ENCODE measurements at regions not wholly inside any gene's neighbourhood (a gene's known extent, or its start where the extent isn't known, plus 50 kb on each side); places are given as distances from the start of the nearest gene placed in this dataset.
"Not testable (repeated sequence)": the region's sequence is repeated elsewhere in the genome, so short reads cannot be mapped to it uniquely, and the experiment has no call there.

- no peak for DNase-seq
Observed at GRCh38 chr6:137970368-137970767, 103.3 kb downstream of the TNFAIP3 start.

- DNase-seq = no peak
Observed at GRCh38 chr6:137973201-137973600, 106.1 kb downstream of the TNFAIP3 start.

GRCh38 chr6:137975188-137975940 lies 108.3 kb downstream of the TNFAIP3 start:
- DNase-seq = no peak

GRCh38 chr6:137976430-137976829 lies 109.4 kb downstream of the TNFAIP3 start:
- DNase-seq = no peak

GRCh38 chr6:137977206-137977605 lies 110.1 kb downstream of the TNFAIP3 start:
- no peak for DNase-seq

DNA sequence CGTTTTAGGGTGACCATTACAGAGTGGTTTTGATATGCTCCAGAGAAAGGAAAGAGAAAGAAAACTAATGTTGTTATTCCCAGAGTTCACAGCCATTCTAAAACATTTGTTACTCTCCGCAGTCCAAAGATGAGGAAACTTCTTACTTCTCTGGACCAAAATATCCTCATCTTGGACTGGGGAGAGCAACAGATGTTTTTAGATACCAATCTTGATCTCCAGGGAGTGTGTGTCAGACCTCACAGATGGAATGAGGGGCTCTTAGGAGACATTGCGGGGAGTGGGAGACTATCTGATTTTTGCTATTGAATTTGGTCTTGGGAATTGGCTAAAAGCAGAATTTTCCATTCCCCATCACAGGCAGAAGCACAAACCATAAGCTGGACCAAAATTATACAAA lies 110.8 kb downstream of the TNFAIP3 start:
- no peak for DNase-seq

DNA sequence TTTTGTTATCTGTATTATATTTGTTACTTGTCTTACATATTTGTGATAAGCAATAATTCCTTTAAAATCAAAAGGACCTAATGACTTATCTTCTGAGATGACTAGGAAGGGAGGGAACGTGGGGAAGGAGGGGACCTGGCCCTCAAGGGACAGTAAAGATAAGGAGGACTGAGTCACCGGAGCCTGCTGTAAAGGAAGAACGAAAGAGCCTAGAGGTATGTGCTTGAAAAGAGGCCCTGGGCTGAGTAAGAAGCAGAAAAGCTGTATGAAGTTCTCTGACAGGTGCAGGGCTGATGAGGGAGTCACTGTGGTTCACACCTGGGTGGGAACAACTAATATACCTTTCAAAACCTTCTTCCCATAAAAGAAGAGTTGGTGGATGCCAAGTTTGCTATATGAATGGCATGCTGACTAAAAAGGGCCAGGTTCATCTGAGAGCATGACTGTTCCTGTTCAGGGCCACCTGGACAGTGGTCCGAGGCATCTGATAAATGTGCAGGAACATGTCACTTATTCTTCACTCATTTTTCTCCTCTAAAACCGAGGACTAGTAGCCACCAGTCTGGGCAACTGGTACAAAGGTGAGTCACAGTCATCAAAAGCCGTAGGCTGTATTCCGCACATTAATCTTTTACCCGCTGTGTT lies 111.3 kb downstream of the TNFAIP3 start:
- DNase-seq = no peak

- not testable (repeated sequence) for DNase-seq
Observed at GRCh38 chr6:137979263-137979662, 112.2 kb downstream of the TNFAIP3 start.

DNA sequence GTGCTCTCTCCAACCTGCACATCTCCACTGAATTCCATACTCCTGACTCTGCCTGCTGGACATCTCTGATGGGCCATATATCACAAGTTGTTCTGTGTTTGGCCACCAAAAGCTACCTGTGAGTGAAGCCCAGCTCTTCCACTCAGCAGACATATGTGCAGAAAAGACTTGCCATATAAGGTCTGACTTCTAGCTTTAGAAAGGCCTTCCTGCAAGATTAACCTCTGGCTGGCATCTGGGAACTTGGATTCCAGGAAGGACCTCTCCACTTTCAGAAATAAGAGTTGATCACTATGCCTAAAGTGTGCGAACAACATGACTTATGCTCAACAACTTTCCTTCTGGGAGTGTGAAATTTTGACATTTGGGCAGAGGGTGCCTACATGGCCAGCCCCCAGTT lies 113.7 kb downstream of the TNFAIP3 start:
- no peak for DNase-seq

DNA sequence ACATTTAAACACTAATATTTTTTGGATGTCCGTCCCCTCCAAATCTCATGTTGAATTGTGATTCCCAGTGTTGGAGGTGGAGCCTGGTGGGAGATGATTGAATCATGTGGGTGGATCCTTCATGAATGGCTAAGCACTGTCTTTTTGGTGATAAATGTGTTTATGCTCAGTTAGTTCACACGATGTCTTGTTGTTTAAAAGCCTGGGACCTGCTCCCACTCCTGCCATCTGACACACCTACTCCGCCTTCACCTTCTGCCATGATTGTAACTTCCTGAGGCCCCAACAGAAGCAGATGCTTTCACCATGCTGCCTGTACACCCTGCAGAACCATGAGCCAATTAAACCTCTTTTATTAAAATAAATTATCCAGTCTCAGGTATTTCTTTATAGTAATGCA lies 114.7 kb downstream of the TNFAIP3 start:
- no peak for DNase-seq

- no peak for DNase-seq
Observed at GRCh38 chr6:137982418-137983189, 115.5 kb downstream of the TNFAIP3 start.

DNA sequence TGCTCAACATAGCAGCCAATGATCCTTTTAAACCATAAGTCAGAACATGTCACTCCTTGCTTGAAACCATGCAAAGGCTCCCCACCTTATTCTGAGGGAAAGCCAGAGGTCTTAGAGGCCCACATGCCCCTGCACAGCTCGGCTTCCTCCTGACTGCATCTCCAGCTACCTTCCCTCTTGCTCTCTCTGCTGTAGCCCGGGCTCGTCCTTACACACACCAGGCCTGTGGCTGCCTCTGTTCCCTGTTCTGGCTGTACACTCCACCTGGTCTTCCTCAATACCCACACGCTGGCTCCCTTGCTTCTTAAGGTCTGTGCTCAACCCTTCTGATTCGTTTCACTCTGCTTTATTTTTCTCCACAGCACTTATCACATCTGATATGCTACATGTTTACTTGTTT lies 116.2 kb downstream of the TNFAIP3 start:
- no peak for DNase-seq

DNA sequence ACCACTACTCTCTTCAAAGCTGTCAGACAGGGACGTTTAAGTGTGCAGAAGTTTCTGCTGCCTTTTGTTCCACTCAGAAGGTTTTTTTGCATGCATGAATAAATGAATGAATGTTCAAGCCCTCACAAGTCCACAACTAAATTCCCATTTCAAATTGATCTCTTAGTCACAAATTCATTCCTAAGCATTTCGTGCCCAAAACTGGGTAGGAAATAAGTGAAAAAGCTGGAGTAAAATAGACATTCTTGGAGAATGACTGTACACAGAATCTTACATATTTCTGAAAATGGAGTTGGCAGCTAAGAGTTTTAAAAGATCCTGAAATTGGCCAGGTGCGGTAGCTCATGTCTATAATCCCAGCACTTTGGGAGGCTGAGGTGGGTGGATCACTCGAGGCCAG lies 117.6 kb downstream of the PERP start:
- no peak for DNase-seq

DNA sequence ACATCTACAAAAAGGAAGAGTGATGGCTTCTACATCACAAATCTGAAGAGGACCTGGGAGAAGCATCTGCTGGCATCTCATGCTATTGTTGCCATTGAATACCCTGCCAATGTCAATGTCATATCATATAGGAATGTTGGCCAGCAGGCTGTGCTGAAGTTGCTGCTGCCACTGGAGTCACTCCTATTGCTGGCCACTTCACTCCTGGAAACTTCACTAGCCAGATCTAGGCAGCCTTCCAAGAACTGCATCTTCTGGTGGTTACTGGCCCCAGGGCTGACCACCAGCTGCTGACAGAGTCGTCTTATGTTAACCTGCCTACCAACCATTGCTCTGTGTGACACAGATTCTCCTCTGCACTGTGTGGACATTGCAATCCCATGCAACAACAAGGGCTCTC lies 111.8 kb downstream of the PERP start:
- no peak for DNase-seq

GRCh38 chr6:137998461-137999019 lies 108.7 kb downstream of the PERP start:
- DNase-seq = no peak

DNA sequence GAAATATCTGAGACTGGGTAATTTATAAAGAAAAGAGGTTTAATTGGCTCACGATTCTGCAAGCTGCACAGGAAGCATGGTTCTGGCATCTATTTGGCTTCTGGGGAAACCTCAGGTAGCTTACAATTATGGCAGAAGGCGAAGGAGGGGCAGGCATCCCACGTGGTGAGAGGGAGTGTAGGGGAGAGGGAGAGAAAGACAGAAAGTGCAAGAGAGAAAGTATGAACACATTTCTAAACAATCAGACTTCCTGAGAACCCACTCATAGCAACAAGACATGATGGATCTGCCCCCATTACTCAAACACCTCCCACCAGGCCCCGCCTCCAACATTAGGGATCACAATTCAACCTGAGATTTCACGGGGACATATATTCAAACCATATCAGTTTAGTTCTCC lies 107.4 kb downstream of the PERP start:
- DNase-seq = no peak

DNA sequence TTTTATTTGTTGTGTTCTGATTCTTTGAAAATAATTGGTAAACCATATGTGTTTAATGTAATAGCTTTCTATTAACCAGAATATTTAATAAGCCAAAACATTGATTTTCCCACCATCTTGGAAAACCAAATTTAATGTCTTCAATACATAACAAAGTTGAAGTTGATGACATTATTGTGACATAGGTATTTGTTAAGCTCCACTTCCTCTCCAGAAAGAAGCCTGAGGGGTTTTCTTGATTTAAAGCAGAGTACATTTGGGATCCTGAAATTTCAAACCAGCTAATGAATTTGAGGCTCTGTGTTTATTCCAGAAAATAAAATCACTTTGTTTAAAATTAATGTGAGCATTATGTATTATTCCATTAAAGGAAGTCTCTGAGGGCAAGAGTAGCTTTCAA lies 106.3 kb downstream of the PERP start:
- no peak for DNase-seq

GRCh38 chr6:138001750-138002349 lies 105.4 kb downstream of the PERP start:
- no peak for DNase-seq

DNA sequence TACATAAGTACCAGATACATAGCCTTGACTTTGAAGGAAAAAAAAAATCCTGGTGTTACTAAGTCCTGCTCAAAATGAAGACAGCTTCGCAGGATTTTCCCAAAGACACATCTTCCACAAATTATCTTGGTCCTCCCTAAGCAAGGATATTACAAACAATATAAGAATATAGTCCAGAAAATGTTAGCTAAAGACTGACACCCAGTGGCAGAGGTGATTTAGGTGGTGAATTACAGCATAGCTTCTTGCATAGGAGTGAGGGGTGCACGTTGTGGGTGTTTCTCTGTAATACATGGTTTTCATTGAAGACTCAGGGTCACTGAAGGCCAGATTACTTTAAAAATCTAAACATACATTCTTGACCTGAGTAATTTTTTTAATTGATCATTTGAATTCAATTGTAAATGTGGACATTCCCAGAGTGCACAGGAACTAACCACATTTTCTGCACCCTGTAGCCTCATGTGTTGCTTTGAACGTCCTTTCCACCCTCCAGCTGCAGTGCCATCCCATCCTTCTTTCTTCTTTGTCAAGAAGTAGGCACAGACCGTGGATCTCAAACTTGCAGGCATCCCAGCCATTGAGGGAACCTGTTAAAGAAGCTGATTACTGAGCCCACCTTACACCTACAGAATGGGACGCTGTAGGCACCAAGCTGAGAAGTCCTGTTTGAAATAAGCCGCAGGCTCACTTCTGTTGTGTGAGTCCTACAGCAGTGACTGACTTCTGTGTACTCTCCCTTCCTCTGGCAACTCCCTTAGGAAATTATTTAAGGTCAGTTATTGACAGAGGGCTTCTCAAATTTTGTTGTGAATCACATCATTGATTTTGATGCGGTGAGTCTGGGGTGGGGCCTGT lies 102.6 kb downstream of the PERP start:
- DNase-seq = no peak

DNA sequence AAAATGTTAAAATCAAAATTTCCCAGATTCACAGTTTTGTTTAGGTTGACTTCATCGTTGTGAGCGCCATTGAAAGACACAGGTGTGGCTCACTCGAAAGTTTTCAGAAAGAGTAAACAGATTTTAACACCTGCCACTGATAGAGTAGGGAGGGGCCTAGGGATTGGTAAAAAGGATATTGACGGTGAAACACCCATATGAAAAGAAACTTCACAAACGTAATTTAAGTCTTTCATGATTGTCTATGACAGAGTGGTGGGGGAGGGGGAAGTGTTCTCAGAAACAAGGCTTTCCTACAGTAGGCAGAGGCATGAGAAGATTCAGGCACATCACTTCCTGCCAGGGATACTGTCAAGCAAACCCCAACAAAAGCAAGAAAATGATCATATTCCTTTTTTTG lies 101.4 kb downstream of the PERP start:
- no peak for DNase-seq

DNA sequence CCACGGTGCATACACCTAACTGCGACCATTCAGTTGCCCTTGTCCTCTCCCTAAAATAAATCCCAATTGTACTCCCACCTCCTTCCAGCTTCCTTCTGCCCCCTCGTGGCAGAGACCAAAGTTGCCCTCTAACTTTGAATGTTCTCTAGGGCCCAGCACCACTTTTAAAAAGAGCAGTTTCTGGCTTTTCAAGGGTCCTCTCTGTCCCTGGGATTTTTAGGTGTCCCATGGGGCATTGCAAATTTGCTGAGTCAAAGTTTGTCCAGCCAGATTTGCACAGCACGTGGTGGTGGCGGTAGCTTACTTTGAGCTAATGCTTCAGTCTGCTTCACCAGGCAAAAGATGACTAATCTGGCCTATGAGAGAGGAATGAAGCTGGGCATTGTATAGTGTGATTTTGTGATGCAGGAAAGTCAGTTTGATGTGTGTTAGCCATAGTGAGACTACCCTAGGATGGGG lies 100.2 kb downstream of the PERP start:
- no peak for DNase-seq

- DNase-seq = no peak
Observed at GRCh38 chr6:138008791-138009190, 98.4 kb downstream of the PERP start.
